ENCODE measurements at regions not wholly inside any gene's neighbourhood (a gene's known extent, or its start where the extent isn't known, plus 50 kb on each side); places are given as distances from the start of the nearest gene placed in this dataset.

DNA sequence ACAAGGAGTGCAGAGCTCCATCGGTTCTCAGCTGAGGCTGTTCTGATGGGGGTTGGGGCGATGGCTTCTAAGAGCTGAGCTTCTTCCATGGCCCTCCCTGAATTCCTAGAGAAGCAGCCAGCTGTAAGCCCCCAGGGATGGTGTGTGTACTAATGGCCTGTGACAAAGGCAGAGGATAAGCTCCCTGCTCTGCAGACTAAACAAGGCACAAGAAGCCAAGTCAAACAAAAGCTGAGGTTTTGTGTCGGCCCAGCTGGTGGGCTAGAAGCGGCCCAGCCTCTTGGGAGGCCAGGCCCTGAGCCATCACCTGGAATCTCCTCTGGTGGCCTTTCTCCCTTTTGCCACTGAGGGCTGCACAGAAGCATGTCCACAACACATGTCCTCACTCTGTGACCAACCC lies 75.0 kb upstream of the XPA start:
- no peaks in the 10 kb centered on the region for H3K36me3 ChIP-seq (ENCODE audit: insufficient read depth, low read length)
- no peak overlapping the region for H3K9ac ChIP-seq (ENCODE audit: low read depth, low read length, poor library complexity, severe bottlenecking)
- H3K4me2 ChIP-seq (ENCODE audit: low read depth, low read length, poor library complexity, severe bottlenecking): no peak overlapping the region
- TF ChIP-seq, protein P1, sequence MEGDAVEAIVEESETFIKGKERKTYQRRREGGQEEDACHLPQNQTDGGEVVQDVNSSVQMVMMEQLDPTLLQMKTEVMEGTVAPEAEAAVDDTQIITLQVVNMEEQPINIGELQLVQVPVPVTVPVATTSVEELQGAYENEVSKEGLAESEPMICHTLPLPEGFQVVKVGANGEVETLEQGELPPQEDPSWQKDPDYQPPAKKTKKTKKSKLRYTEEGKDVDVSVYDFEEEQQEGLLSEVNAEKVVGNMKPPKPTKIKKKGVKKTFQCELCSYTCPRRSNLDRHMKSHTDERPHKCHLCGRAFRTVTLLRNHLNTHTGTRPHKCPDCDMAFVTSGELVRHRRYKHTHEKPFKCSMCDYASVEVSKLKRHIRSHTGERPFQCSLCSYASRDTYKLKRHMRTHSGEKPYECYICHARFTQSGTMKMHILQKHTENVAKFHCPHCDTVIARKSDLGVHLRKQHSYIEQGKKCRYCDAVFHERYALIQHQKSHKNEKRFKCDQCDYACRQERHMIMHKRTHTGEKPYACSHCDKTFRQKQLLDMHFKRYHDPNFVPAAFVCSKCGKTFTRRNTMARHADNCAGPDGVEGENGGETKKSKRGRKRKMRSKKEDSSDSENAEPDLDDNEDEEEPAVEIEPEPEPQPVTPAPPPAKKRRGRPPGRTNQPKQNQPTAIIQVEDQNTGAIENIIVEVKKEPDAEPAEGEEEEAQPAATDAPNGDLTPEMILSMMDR (conservative IDR thresholded peaks at IDR 0.05; ENCODE audit: low read length): no peak
- TF ChIP-seq EZH2phosphoT487 (IDR thresholded peaks at IDR 0.05; ENCODE audit: borderline replicate concordance): no peak
- no peaks in the 10 kb centered on the region for H3K27me3 ChIP-seq (ENCODE audit: insufficient read depth, low read length, poor library complexity, severe bottlenecking)
- no peaks in the 10 kb centered on the region for H3K4me1 ChIP-seq (ENCODE audit: insufficient read depth, low read length, poor library complexity, severe bottlenecking)
- H3K4me3 ChIP-seq (ENCODE audit: low read length, poor library complexity, severe bottlenecking): no peak overlapping the region
- H3K79me2 ChIP-seq (ENCODE audit: insufficient read depth, low read length): no peaks in the 10 kb centered on the region
- H4K20me1 ChIP-seq (ENCODE audit: insufficient read depth, low read length, poor library complexity, severe bottlenecking): no peaks in the 10 kb centered on the region
- H2AFZ ChIP-seq (ENCODE audit: low read length): no peak overlapping the region
- H3K9me3 ChIP-seq (ENCODE audit: insufficient read depth, low read depth, low read length): no peaks in the 10 kb centered on the region
- H3K9me2 ChIP-seq (replicated peaks; ENCODE audit: low read depth, low read length): no peaks in the 10 kb centered on the region
- no peaks in the 10 kb centered on the region for H3F3A ChIP-seq (ENCODE audit: low read depth)

GRCh38 chr9:97773091-97773490 lies 76.0 kb upstream of the XPA start:
- Histone ChIP-seq H3K9ac (ENCODE audit: low read depth, low read length, poor library complexity, severe bottlenecking) (no peak overlapping the region), H3F3A (ENCODE audit: low read depth) (no peaks in the 10 kb centered on the region), H3K4me1 (ENCODE audit: insufficient read depth, low read length, poor library complexity, severe bottlenecking) (no peaks in the 10 kb centered on the region)

GRCh38 chr9:97773723-97774122 lies 76.6 kb upstream of the XPA start:
- Histone ChIP-seq H3K9me2 (replicated peaks; ENCODE audit: low read depth, low read length) (no peaks in the 10 kb centered on the region), H3K4me3 (ENCODE audit: low read length, poor library complexity, severe bottlenecking) (no peak overlapping the region), H2AFZ (ENCODE audit: low read length) (no peak overlapping the region), H3F3A (ENCODE audit: low read depth) (no peaks in the 10 kb centered on the region), H3K9me3 (ENCODE audit: insufficient read depth, low read depth, low read length) (no peaks in the 10 kb centered on the region; the same call in 1 of the 2 replicates), H4K20me1 (ENCODE audit: insufficient read depth, low read length, poor library complexity, severe bottlenecking) (no peaks in the 10 kb centered on the region), H3K36me3 (ENCODE audit: insufficient read depth, low read length) (no peaks in the 10 kb centered on the region), H3K27me3 (ENCODE audit: insufficient read depth, low read length, poor library complexity, severe bottlenecking) (no peaks in the 10 kb centered on the region), H3K4me2 (ENCODE audit: low read depth, low read length, poor library complexity, severe bottlenecking) (no peak overlapping the region), H3K9ac (ENCODE audit: low read depth, low read length, poor library complexity, severe bottlenecking) (no peak overlapping the region), H3K79me2 (ENCODE audit: insufficient read depth, low read length) (no peaks in the 10 kb centered on the region), H3K4me1 (ENCODE audit: insufficient read depth, low read length, poor library complexity, severe bottlenecking) (no peaks in the 10 kb centered on the region)
- TF ChIP-seq, protein P1 (conservative IDR thresholded peaks at IDR 0.05; ENCODE audit: low read length): no peak
- TF ChIP-seq EZH2phosphoT487 (IDR thresholded peaks at IDR 0.05; ENCODE audit: borderline replicate concordance): no peak

More at GRCh38 chr9:97773091-97773490, 76.0 kb upstream of the XPA start:
- no peaks in the 10 kb centered on the region for H3K9me2 ChIP-seq (replicated peaks; ENCODE audit: low read depth, low read length)
- H3K27me3 ChIP-seq (ENCODE audit: insufficient read depth, low read length, poor library complexity, severe bottlenecking): no peaks in the 10 kb centered on the region
- H3K9me3 ChIP-seq (ENCODE audit: insufficient read depth, low read depth, low read length): no peaks in the 10 kb centered on the region
- no peak overlapping the region for H3K4me2 ChIP-seq (ENCODE audit: low read depth, low read length, poor library complexity, severe bottlenecking)
- TF ChIP-seq, protein P1 (conservative IDR thresholded peaks at IDR 0.05; ENCODE audit: low read length): no peak
- no peak for TF ChIP-seq EZH2phosphoT487 (IDR thresholded peaks at IDR 0.05; ENCODE audit: borderline replicate concordance)
- no peaks in the 10 kb centered on the region for H3K36me3 ChIP-seq (ENCODE audit: insufficient read depth, low read length)
- H3K4me3 ChIP-seq (ENCODE audit: low read length, poor library complexity, severe bottlenecking): no peak overlapping the region
- H4K20me1 ChIP-seq (ENCODE audit: insufficient read depth, low read length, poor library complexity, severe bottlenecking): no peaks in the 10 kb centered on the region
- no peak overlapping the region for H2AFZ ChIP-seq (ENCODE audit: low read length)
- H3K79me2 ChIP-seq (ENCODE audit: insufficient read depth, low read length): no peaks in the 10 kb centered on the region
